Neuron (in vitro differentiated cells): ENCODE measurements at regions not wholly inside any gene's neighbourhood (a gene's known extent, or its start where the extent isn't known, plus 50 kb on each side); places are given as distances from the start of the nearest gene placed in this dataset.

ENCODE experiments used
- H2AFZ ChIP-seq: one replicate; pipeline ENCODE4 v1.6.1; 2013; ENCODE audit warnings: low read depth, mild to moderate bottlenecking, inconsistent platforms, low read length, moderate library complexity
- H3K27me3 ChIP-seq: one replicate; pipeline ENCODE4 v1.6.1; 2013; ENCODE audit warnings: low read length; ENCODE audit not compliant: insufficient read depth
- H3K36me3 ChIP-seq: one replicate; pipeline ENCODE4 v1.6.1; 2013; ENCODE audit warnings: low read length; ENCODE audit not compliant: insufficient read depth
- H3K4me1 ChIP-seq: one replicate; pipeline ENCODE4 v1.6.1; 2013; ENCODE audit warnings: low read length; ENCODE audit not compliant: insufficient read depth
- H3K4me3 ChIP-seq: 2 replicates; pipeline ENCODE4 v1.5.1; 2013; ENCODE audit warnings: mild to moderate bottlenecking, low read length, moderate library complexity
- H3K9me3 ChIP-seq: one replicate; pipeline ENCODE4 v1.6.1; 2013; ENCODE audit warnings: low read length

- Histone ChIP-seq H3K4me3 (no peak overlapping the region), H3K27me3 (no peaks in the 10 kb centered on the region), H3K4me1 (no peaks in the 10 kb centered on the region), H3K36me3 (no peaks in the 10 kb centered on the region), H2AFZ (no peak overlapping the region), H3K9me3 (no peaks in the 10 kb centered on the region)
These were observed 1299.2 kb upstream of the SPRY2 start for GRCh38 chr13:81639984-81640582.

DNA sequence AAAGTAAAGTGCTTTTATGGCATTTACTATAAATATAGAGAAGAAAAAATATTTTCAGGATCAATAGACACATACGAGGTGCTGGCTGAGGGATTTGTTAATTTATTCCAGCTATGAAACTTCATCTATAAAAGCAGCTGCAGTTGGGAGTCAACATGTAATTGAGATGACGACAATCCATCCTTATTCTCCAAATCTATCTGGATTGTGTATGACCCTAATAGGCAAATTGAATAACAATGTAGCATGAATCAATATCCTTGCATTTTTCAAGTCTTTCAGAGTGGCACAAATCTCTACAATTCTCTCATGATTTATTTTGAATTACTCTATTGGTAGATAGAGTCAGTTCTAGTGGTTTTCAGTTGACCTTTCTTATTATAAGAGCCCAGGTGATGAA is 1296.5 kb upstream of the SPRY2 start:
- Histone ChIP-seq H2AFZ (no peak overlapping the region), H3K4me3 (no peak overlapping the region), H3K27me3 (no peaks in the 10 kb centered on the region), H3K36me3 (no peaks in the 10 kb centered on the region), H3K4me1 (no peaks in the 10 kb centered on the region), H3K9me3 (no peaks in the 10 kb centered on the region)

GRCh38 chr13:81636120-81636519 is 1295.2 kb upstream of the SPRY2 start:
- H3K27me3 ChIP-seq, result no peaks in the 10 kb centered on the region
- no peaks in the 10 kb centered on the region for H3K4me1 ChIP-seq

DNA sequence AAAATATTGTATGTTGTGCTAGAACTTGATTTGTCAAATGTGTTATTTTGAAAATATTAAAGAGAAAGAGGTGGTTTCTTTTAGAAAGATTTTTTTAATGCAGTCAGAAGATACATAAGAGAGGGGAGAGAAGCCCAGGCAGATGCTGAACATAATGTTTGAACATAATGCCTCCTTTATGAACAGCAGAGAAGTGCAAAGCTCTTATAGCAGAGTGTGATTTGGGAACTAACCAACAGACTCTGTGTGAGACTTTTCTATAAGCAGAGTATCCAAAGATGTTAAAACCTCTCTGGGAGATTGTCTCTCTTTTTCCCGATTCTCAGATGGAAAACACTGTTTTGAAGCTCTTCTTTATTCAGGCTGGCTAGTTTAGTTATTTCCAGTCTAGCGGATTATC is 1274.1 kb upstream of the SPRY2 start:
- no peaks in the 10 kb centered on the region for H3K4me1 ChIP-seq
- H3K9me3 ChIP-seq, result no peaks in the 10 kb centered on the region
- H3K4me3 ChIP-seq, result no peak overlapping the region
- H2AFZ ChIP-seq, result no peak overlapping the region
- no peaks in the 10 kb centered on the region for H3K36me3 ChIP-seq
- no peaks in the 10 kb centered on the region for H3K27me3 ChIP-seq

More at GRCh38 chr13:81636120-81636519, 1295.2 kb upstream of the SPRY2 start:
- H3K9me3 ChIP-seq, result no peaks in the 10 kb centered on the region
- H3K36me3 ChIP-seq, result no peaks in the 10 kb centered on the region
- no peak overlapping the region for H3K4me3 ChIP-seq
- H2AFZ ChIP-seq, result no peak overlapping the region

DNA sequence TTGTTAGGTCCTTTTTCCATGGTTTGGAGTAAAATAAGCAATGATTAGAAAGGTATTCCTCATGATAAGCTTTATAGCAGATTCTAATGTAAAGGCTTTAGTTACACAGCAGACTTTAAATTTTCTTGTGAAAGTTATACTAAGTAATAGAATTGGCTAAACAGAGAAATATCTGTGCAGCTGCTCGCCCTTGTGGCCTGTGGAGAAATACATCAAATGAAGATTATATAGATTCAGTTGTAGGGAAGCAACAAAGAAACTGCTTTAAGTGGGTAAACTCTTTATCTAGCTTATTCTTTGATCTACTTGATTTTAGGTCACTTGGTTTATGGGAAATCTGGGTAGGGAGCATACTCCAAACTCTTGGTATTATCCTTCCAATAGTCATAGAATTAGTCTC is 1269.7 kb upstream of the SPRY2 start:
- Histone ChIP-seq H3K9me3 (no peaks in the 10 kb centered on the region), H3K27me3 (no peaks in the 10 kb centered on the region), H3K36me3 (no peaks in the 10 kb centered on the region), H2AFZ (no peak overlapping the region), H3K4me3 (no peak overlapping the region), H3K4me1 (no peaks in the 10 kb centered on the region)

- Histone ChIP-seq H3K4me3 (no peak overlapping the region), H3K36me3 (no peaks in the 10 kb centered on the region)
These were observed 1268.4 kb upstream of the SPRY2 start for GRCh38 chr13:81609335-81609734.

DNA sequence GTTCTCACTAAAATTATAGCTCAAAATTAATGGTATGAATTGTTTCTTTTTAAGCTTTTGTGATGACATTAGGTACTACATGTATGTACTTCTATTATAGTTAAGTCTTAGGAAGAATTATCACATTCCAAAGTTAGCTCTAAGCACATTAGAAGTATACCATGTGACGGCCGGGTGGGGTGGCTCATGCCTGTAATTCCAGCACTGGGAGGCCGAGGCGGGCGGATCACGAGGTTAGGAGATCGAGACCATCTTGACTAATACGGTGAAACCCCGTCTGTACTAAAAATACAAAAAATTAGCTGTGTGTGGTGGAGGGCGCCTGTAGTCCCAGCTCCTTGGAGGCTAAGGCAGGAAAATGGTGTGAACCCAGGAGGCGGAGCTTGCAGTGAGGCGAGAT is 1265.1 kb upstream of the SPRY2 start:
- Histone ChIP-seq H3K36me3 (no peaks in the 10 kb centered on the region), H2AFZ (no peak overlapping the region), H3K4me3 (no peak overlapping the region), H3K4me1 (no peaks in the 10 kb centered on the region), H3K27me3 (no peaks in the 10 kb centered on the region), H3K9me3 (no peaks in the 10 kb centered on the region)

More at GRCh38 chr13:81609335-81609734, 1268.4 kb upstream of the SPRY2 start:
- Histone ChIP-seq H3K4me1 (no peaks in the 10 kb centered on the region), H2AFZ (no peak overlapping the region), H3K9me3 (no peaks in the 10 kb centered on the region), H3K27me3 (no peaks in the 10 kb centered on the region)

DNA sequence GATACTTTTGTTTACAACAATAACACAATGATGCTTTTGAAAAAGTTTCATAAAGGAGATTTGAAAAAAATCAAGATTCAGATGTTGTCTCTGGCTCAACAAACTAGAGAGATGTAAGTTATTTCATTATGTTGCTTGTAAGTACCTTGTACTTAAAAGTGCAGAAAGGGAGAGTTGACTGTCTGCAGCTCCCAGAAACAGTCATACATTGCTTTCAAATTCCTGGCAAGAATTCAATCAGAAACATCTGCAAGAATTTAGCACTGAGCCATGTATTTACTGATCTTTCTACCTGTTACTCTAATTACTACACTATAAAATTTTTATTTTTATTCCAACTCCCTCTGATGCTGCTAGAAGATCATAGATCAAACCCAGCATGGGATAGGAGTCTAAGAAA is 1261.3 kb upstream of the SPRY2 start:
- H3K4me1 ChIP-seq, result no peaks in the 10 kb centered on the region
- H3K36me3 ChIP-seq, result no peaks in the 10 kb centered on the region
- no peaks in the 10 kb centered on the region for H3K9me3 ChIP-seq
- no peak overlapping the region for H2AFZ ChIP-seq
- H3K27me3 ChIP-seq, result no peaks in the 10 kb centered on the region
- H3K4me3 ChIP-seq, result no peak overlapping the region

- Histone ChIP-seq H2AFZ (no peak overlapping the region), H3K9me3 (no peaks in the 10 kb centered on the region), H3K4me3 (no peak overlapping the region), H3K36me3 (no peaks in the 10 kb centered on the region), H3K27me3 (no peaks in the 10 kb centered on the region), H3K4me1 (peaks cover 4% of the 10 kb centered on the region)
These were observed 1256.2 kb upstream of the SPRY2 start for GRCh38 chr13:81597101-81597500.

DNA sequence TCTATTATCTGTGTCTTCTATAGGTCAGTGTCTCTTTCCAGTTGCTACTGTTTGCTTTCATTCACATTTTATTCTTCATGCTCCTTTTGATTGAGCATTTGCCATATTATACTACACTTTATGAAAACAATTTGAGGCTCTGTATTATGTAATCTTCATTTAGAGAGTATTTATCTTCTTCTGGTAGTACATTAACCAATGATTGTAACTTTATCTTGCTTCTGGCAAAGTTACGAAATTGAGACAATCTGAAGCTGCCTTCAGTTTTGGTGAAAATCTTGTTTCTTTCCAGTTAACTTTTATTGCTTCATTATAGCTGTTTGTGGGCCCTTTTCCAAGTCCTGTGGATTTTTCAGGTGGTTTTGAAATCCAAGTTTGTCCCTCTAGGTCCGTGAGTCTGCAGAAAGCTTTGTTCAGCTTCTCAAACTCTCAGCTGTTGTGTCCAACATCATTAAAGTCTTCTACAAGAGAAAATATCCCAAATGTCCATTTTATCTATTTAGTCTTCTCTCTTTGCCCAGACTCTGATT is 1255.4 kb upstream of the SPRY2 start:
- Histone ChIP-seq H3K9me3 (no peaks in the 10 kb centered on the region), H3K27me3 (no peaks in the 10 kb centered on the region), H3K36me3 (no peaks in the 10 kb centered on the region), H3K4me1 (peaks cover 4% of the 10 kb centered on the region), H3K4me3 (no peak overlapping the region), H2AFZ (no peak overlapping the region)

DNA sequence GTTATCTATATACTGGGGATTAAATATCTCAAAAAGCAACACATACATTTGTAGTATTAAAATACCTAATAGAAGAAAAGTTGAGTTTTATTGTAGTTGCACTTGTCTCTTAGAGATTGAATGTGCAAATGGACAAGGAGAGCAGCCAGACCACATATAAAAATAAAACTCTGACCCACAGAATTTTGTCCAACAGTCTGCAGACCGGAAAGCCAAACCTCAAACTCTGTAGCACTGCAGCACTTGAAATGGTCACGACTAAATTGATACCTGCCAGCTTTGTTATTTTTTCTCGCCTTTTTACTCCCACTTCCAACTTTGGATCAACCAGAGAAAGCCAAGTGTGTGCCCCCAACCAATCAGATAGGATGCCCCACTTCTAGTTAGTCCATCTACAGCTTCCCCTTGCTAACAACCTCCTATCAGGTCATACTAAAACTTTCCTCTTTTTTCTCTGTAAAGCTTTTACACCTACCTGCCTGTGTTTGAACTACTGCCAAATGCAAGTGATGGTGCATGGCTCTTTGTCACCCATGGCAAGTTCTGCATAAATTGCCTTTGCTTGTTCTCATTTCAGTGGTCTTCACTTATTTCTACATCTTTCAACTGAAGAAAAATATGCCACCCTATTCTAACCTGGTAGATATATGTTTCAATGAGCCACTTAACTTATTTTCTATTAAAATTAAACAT is 1250.7 kb upstream of the SPRY2 start:
- H3K9me3 ChIP-seq, result no peaks in the 10 kb centered on the region
- H3K4me1 ChIP-seq, result peaks cover 4% of the 10 kb centered on the region
- no peak overlapping the region for H3K4me3 ChIP-seq
- H3K36me3 ChIP-seq, result no peaks in the 10 kb centered on the region
- H3K27me3 ChIP-seq, result no peaks in the 10 kb centered on the region
- H2AFZ ChIP-seq, result no peak overlapping the region

DNA sequence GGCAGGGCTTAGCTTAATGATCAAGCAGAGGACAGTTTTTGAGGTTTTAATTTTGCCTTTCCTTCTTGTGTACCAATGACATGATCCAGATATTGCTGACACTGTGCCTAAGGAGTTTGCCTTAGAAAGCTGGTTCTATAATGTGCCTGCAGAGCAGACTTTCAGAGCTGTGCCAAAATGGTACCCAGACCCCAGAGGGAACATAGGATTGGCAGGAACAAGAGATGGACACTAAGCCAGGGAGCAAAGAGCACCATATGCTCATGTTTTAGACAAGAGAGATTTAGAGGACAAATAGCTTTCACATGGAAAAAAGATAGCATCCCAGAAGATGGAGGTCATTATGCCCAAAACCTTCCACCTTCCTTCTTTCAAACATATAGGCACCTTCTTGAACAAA is 1241.5 kb upstream of the SPRY2 start:
- Histone ChIP-seq H3K9me3 (no peaks in the 10 kb centered on the region), H2AFZ (no peak overlapping the region), H3K4me3 (no peak overlapping the region), H3K27me3 (no peaks in the 10 kb centered on the region), H3K36me3 (no peaks in the 10 kb centered on the region), H3K4me1 (peaks cover 6% of the 10 kb centered on the region)

DNA sequence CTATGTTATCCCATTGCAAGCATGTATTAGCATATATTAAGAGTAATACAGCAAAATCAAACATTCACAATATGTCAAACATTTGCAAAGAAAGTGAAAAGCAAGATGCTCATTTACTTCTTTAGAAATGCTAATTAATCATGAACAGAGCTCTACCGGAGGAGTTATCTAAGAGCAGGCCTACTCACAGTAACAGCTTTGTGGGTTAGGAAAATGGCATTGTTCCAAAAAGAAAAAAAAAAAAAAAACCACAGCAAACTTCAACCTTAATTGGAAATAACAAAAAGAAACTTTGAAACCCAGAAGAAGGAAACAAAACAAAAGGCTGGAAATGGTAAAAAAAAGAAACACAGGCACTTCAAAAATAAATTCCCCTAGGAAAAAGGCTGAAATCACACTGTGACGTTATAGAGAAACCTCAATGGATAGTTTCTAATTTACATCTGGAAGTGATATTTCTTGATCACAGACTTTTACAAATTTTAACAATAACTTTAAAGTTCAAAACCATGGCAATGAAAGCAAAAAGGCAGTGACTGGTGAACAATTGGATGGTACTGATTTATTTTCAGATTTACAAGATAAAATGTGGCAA is 1236.8 kb upstream of the SPRY2 start:
- Histone ChIP-seq H3K4me3 (no peak overlapping the region), H3K9me3 (no peaks in the 10 kb centered on the region), H2AFZ (no peak overlapping the region), H3K4me1 (peaks cover 6% of the 10 kb centered on the region), H3K27me3 (no peaks in the 10 kb centered on the region), H3K36me3 (no peaks in the 10 kb centered on the region)
